HG02885 (cell line): ENCODE measurements at regions not wholly inside any gene's neighbourhood (a gene's known extent, or its start where the extent isn't known, plus 50 kb on each side); places are given as distances from the start of the nearest gene placed in this dataset.

Experiments used
- ATAC-seq: cut with Tn5 transposase; IDR thresholded peaks from one replicate; pipeline ENCODE4 v1.9.1; 2021; ENCODE audit warnings: mild to moderate bottlenecking; ENCODE audit not compliant: unreplicated experiment, poor library complexity

DNA sequence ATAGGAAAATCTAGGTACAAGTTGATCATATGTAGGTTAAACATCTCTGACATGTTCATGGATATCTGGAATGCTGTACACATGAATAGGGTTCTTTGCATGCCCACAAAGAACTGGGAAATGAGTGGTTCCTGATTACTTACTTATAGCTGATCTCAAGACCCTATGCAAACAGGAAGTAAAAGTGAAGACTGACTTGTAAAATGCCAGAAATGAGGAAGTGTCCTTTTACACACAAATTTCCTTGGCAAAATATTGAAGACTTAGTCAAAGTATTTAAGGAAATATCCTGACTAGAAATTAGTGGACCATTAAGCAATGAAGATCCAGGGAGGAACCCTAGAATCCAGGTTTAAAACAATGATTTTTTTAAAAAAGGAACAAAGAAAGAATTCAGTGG is 203.7 kb upstream of the DLGAP1 start:
- ATAC-seq = no peak

DNA sequence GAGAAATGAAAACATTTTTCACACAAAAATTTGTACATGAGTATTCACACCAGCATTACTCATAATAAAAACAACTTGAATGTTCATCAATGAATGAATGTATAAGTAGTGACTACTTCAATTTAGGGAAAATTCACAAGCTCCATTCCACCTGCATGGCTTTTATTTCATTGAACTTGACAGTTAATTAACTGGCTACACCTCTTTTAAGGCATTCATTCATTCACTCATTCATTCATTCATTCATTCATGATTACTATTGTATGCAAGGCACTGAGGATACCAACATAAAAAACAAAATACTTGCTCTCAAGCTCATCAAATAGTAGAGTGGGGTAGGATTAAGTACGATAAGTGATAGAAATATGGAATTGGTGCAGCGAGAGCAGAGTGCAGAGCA is 198.3 kb upstream of the DLGAP1 start:
- ATAC-seq = no peak

DNA sequence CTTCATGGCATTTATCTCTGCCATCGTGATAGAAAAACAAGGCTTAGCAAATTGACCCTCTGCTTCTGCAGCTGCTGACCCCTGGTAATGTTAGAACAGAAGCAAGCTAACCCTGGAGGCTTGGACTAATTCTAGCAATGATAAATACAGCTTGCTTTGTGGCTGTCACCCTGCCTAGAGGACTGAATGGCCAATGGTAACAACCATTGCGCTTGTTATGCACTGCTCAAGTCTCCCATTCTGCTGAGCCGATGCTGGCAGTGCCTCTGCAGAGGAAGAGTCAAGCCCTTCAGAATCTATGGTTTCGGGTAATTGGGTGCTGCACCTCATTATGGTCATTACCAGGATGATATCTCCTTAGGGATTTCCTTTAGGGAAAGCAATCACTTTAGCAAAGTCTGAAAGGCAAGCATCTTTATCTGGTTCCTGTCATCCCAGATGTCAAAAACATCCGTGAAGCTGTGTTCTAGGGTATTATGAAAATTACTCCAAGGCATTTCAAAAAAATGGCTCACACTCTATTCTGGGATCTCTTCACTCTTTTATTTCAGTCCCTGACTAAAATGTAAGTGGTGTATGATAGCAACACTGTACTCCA is 186.8 kb upstream of the DLGAP1 start:
- no peak for ATAC-seq

DNA sequence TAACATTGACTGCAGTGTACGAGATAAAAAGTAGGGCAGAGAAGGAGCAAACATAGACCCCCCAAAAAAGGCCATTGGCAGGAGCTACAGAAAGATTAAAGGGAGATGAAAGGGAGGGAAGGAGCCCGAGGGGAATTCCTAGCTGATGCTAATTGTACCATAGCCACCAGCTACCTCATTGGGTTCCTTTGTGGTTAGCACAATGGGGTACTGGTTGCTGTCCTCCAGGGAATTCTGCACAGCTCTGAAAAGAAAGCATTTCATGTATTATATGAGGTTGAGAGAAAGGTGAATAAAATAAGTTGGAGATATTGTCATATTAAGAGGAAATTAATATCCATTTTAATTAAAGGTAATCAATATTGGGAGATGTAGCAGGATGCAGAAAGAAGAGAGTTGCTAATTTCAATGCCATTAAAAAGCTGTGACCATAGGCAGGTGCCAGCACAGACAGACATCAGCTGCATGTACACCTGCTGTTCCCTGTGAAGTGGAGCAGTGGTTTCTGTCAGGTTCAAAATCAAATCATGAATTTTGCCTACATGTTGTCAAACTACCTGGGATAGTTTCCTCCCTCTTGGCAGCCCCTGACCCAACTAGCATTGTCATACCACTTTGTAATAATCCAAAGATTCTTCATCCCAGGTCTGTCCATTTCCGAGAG is 185.4 kb upstream of the DLGAP1 start:
- no peak for ATAC-seq

DNA sequence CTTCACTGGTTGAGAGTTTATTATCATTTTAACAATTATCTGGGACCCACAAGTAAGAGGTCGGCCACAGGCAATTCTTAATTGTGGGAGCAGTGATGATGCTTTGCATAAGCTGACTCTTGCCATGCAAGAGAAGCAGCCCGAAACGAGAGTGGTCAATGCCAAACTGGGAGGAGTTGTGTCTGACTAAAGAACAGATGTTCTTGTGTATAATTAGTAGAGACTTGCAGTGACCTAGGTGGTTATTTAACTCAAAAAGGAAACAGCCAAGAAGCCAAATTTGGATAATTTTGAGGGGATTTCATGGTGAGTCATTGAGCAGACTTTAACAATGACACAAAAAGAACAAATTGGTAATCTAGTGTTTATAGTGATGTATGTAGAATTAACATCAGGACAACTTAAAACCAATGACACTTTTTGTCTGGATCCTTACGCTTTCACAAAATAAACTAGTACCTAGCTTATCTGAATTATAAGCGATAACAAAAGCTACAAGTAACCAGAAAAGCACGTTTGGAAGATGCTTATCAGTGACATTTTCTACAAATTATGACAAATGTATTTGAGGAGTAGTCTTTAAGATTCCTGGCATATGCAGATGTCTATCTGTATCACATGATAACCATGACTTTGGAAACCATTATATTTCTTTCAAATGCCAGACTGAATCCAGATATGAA is 184.7 kb upstream of the DLGAP1 start:
- ATAC-seq = peak; percentile 91

DNA sequence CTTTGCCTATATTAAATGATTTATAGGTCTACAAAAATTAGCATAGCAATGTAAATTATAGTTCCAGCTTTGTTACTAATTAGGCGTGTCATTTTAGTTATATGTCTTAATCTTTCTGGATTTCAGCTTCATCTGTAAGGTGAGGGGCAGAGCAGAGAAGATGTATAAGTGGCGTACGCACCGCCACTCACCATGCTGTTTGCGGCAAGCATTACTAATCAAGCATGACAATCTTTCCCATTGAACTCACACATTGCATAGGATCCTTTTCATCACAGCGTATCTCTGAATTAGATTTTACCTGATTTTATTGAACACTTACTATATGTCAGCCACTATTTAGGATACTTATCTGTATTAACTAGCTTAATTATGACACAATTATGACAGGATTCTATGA is 183.6 kb upstream of the DLGAP1 start:
- ATAC-seq = no peak

DNA sequence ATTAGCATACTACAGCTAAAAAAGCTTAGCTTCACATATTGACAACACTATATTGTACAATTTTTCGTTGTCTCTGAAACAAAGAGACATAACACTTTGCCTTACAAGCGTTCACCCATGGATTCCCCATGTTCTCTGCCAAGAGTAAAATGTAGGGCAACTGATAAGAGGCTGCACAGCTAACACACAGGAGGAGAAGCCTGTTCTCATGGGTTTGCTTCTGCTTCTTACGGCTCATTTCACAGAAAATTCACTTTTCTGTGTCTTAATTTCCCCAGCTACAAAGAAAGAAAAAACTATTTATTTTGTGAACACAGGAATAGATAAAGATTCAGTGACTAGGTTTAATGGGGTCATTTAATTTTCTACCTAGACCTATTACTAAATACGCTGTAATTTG is 182.8 kb upstream of the DLGAP1 start:
- no peak for ATAC-seq

DNA sequence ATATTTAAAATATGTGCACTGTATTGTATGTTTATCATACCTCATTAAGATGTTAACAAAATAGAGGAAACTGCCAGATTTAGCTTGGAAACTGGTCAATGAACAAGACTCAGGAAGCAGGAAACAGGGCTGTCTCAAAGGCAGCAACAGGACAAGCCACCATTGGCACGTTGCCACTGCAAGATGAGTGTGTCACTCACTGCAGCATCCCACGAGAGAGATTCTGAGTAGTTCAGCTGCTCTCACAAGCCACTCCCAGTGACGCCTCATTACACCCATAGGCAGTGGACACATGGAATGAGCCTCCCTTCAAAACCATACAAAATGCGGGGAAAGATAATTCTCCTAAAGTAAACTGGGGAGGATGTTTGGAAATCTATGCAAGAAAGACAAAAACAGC is 181.9 kb upstream of the DLGAP1 start:
- no peak for ATAC-seq

DNA sequence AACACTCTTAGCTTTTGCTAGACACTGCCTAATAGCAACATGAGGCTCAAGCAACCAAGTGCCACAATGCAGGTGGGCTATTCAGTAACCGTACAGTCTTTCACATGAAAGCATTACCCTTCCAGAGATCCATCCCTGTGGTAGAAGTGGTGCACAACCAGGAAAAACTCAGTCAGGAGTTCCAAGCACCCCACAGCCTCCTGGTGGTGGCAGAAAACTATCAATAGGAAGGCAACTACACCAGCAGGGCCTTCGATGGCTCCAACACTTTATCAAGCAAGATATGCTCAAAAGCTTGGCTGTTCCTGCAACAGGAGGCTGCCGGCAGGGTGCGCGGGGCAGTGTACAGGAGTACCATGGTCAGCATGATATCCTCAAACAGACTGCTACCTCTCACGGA is 176.1 kb upstream of the DLGAP1 start:
- ATAC-seq = no peak

DNA sequence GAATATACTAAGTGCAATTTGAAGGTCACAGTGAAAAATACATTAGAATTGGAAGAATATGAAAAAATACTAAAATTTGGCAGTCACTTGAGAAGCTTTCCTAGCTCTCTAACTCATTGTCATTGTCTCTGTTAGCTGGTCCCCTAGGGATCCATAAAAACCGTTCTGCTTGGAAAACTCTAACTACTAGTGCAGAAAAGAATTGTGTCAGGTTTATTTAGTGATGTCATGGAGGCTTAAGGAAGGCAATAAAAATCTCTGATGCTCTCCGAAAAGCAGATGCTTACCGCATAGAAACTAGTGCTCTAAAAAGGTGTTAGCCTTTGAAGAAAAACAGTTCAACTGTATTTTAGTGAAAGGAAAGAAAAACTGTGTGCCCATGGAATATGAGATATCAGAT is 150.1 kb upstream of the DLGAP1 start:
- ATAC-seq = no peak

DNA sequence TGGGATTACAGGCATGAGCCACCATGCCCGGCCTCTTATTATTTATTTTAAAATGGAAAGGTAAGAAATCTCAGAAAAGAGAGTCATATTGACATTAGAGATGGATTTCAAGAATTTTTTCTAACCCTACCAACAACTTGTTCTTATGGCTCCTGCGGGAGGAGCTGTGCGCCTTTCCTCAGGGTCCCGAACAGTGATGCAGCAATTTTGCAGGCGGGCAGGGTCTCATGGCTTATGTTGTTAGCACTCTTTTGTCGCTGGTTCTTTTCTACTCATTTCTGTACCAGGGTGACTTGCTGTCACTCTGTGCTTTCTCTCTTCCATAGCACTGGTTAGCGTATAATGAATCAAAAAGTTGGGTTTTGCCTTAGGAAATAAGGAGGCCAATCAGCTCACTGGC is 148.8 kb upstream of the DLGAP1 start:
- ATAC-seq = no peak

DNA sequence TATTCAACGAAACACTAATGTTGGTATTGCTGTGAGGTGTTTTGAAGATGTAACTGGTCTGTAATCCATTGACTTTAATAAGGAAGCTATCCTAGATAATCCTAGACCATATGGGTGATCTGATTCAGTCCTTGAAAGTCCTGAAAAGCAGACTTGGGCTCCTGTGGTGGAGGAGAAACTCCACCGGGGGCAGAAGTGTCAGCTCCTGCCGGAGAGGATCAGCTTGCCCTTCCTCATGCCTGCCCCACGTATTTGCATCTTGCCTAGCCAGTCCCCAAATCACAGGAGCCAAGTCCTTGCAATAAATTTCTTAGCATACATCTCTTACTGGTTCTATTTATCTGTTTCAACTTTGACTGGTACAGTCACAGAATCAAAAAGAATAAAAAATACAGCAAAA is 144.2 kb upstream of the DLGAP1 start:
- no peak for ATAC-seq

DNA sequence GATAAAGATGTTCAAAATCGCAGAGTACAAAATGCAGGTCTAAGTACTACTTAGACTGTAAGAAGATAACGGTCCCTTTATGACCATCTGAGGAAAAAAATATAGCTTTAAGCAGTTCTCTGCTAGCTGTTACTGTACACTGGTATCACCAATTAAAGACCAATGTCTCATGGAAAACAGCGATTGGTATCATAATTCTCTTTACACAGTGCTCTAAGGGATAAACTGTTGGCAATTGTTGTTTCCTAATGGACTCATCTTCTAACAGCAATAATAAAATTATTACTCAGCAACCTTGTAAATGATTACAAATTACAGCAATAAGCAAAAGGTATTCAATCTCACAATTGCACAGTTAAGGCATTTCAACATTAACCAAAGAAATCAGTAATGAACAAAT is 142.2 kb upstream of the DLGAP1 start:
- no peak for ATAC-seq

DNA sequence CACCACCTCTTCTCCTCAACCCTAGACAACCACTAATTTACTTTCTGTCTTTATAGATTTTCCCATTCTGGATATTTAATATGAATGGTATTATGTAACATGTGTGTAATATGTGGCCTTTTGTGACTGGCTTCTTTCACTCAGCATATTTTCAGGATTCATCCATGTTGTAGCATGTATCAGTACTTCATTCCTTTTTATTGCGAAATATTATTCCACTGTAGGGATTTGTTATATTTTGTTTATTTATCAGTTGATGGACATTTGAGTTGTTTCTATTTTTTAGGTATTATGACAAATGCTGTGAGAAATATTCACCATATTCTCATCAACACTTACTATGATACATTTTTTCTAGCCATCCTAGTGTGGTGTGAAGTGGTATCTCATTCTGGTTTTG is 138.8 kb upstream of the DLGAP1 start:
- no peak for ATAC-seq

DNA sequence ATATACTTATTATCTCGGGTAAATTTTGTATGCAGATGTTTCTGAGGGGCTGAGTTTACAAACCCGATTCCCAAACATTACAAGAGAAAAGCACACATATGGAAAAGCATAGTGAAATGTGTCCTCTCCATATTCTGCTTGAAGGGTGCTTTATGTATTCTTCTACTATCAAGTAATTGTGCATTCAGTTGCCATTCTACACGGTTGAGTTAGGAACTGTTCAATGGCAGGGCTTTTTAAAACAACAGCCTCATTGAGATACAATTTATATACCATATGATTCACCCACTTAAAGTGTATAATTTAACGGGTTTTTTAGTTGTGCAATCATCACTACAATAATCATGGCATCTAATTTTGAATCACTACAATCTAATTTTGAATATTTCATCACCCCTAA is 138.4 kb upstream of the DLGAP1 start:
- no peak for ATAC-seq

DNA sequence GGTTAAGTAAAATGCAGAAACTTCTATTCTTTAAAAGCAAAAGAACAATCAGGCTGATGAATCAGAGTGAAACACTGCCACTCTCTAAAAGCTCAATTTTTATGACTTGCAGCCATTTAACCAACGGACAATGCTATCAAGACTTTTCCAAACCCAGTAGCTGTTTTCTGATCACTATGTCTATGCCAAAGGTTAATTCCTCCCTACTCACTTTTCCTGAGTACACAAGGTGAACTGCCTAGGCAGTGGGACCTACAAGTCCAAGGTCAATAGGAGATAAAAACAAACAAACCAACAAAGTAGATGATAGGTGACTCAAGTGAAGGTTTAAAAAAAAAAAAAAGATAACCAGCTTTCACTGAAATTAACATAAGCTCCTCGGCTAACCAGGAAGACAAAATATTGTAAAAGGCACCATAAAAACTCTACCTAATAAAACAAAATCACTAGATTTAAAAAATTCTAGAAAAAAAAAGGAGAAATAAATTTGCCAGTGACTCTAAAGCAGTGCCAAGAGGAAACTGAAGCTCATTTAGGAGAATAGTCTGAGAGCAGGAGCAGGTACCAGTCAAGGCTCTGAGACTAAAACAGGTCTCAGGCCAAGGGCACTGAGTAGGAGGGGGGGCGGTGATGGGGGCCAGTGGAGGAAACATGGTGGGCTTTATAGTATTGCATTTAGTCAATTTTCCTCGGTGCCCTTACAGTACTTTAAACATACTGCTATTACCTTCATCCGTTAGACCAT is 134.1 kb upstream of the DLGAP1 start:
- ATAC-seq = no peak

DNA sequence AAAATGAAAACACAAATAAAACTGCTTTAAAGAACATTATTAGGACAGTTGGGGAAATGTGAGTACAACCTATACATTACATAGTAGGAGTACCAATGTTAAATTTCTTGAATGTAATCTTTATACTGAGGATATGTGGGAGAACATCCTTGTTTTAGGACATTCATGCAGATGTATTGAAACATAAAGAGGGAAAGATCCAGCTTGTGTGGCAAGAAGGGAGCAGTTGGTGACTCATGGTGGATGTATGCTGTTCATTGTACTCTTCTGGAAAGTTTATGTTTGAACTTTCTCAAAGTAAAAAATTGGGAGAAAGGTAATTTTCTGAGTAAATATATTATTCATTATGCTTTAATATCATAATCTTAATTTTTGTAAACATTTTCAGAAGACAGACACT is 132.1 kb upstream of the DLGAP1 start:
- no peak for ATAC-seq

DNA sequence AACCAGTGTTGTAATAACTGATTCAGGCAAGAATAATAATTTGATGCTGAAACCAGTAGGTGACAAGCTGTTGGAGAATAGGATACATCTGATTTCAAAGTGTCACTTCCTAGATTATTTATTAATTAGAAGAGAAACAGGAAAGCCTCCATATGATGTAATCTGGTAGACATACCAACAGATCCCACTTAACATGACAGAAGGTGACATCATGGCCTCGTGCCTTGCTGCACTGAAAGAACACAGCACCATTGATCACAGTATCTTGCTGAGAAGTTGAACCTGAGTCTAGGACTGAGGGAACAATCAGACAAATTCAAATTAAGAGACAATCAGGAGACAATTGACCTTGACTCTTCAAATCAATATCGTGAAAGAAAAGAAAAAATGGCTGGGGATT is 131.6 kb upstream of the DLGAP1 start:
- no peak for ATAC-seq

DNA sequence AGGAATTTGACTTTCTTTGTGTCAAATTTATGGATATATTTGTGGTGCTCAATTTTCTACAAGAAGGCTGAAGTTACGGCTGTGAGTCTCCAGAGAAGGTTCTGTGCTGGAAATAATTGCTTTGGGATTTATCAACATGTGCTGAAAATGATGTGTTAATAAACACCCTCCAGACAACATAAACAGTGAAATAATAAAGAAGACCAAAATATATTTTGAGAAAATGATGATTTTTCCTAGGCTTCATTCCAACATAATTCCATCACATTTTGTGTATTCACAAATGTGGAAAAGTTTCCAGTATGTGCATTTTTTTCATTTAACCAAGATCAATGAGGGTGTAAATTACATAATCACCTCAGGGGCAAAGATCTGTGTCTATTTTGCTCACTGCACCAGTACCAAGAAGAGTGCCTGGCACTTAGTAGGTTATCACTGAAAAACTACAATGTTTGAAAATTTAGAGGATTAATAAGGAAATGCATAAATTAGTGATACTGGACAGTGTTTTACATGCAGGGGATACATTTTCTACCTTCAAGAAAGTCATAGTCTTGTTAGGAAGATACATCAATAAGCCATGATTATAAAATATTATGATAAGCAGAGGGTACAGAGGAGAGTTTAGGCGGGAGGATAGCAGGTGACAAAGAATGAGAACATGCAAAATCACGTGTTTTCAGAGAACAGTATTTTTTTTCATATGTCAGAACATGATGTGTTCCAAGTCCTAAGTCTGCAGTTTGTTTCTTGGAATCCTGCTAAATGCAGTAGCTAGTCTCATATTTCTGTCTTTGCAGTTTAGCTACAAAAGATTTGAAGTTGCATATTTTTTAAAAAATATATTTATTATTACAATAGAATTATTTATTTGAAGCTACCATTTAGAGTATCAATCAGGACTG is 127.6 kb upstream of the DLGAP1 start:
- ATAC-seq = no peak

DNA sequence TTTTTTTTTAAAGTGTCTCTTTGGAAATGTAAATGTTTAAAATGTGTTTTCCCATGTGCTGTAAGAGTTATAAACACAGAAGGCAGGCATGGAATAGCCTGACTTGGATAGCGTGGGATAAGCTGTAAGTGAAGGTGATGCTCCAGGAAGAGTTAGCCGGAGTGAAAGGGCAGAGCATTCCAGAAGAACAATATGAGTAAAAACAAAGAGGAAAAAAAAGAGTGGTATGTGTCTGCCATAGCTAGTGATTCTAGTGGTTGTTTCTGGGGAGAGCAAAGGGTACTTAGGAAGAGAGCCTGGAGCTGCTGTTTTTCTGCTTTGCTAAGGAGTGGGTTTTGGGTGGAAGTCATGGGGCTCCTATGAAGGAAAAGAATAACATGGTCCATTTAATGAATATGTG is 126.9 kb upstream of the DLGAP1 start:
- ATAC-seq = no peak
